ENCODE measurements at regions not wholly inside any gene's neighbourhood (a gene's known extent, or its start where the extent isn't known, plus 50 kb on each side); places are given as distances from the start of the nearest gene placed in this dataset.

DNA sequence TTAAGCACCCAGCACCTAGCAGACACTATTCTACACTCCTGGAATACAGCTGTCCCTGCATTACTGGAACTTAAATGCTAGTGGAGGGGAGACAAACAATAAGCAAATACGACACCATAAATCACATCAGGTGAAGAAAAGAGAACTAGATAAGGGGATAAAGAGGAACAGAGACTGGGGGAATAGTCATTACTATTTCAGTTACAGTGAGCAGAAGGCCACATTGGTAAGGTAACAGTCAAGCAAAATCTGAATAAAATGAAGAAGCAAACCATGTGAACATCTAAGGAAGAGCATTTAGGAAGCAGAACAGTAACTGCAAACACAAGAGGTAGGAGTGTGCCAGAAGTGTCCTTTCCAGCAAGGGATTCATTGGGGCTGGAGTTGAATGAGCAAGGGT is 77.0 kb upstream of the PTPRM start:
- ATAC-seq (no peak), DNase-seq (no peak)
- TF ChIP-seq, protein P1, sequence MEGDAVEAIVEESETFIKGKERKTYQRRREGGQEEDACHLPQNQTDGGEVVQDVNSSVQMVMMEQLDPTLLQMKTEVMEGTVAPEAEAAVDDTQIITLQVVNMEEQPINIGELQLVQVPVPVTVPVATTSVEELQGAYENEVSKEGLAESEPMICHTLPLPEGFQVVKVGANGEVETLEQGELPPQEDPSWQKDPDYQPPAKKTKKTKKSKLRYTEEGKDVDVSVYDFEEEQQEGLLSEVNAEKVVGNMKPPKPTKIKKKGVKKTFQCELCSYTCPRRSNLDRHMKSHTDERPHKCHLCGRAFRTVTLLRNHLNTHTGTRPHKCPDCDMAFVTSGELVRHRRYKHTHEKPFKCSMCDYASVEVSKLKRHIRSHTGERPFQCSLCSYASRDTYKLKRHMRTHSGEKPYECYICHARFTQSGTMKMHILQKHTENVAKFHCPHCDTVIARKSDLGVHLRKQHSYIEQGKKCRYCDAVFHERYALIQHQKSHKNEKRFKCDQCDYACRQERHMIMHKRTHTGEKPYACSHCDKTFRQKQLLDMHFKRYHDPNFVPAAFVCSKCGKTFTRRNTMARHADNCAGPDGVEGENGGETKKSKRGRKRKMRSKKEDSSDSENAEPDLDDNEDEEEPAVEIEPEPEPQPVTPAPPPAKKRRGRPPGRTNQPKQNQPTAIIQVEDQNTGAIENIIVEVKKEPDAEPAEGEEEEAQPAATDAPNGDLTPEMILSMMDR (IDR thresholded peaks at IDR 0.05), result no peak
- intact Hi-C loops (cut with micrococcal nuclease), result no loop called here
- Histone ChIP-seq H3K4me3 (ENCODE audit: low read length) (no peak overlapping the region), H3K4me1 (ENCODE audit: control insufficient read depth, insufficient read depth, low read length) (no peaks in the 10 kb centered on the region), H3K36me3 (ENCODE audit: control insufficient read depth, insufficient read depth, low read length) (no peaks in the 10 kb centered on the region), H3K27me3 (ENCODE audit: control insufficient read depth, insufficient read depth, low read length) (no peaks in the 10 kb centered on the region), H3K9me3 (ENCODE audit: control insufficient read depth, insufficient read depth, low read length) (no peaks in the 10 kb centered on the region), H3K27ac (ENCODE audit: low read length) (no peak overlapping the region)
- H3K4me3 Mint-ChIP-seq, result no peak overlapping the region
- H3K27me3 Mint-ChIP-seq (ENCODE audit: low read depth in 2 of 2), result no peaks in the 10 kb centered on the region
- no peaks in the 10 kb centered on the region for H3K4me1 Mint-ChIP-seq
- no peak overlapping the region for H3K27ac Mint-ChIP-seq
- H3K9me3 Mint-ChIP-seq, result peaks cover 5 to 13% of the 10 kb centered on the region in 2 donors
- H3K36me3 Mint-ChIP-seq, result no peaks in the 10 kb centered on the region
- no CpG with 5 or more reads among the region's 1 CpG for WGBS (ENCODE audit: insufficient coverage)

GRCh38 chr18:7492385-7492784 is 74.7 kb upstream of the PTPRM start:
- no peak for ATAC-seq
- intact Hi-C loops (cut with micrococcal nuclease), result no loop called here
- no peaks in the 10 kb centered on the region for H3K4me1 Mint-ChIP-seq
- H3K4me3 Mint-ChIP-seq, result no peak overlapping the region
- no peaks in the 10 kb centered on the region for H3K36me3 ChIP-seq (ENCODE audit: control insufficient read depth, insufficient read depth, low read length)
- H3K27ac ChIP-seq (ENCODE audit: low read length), result no peak overlapping the region
- H3K9me3 Mint-ChIP-seq, result peaks cover 5 to 17% of the 10 kb centered on the region in 2 donors
- TF ChIP-seq, protein P1 (IDR thresholded peaks at IDR 0.05), result no peak
- no peaks in the 10 kb centered on the region for H3K9me3 ChIP-seq (ENCODE audit: control insufficient read depth, insufficient read depth, low read length)
- 92% methylated on average over 3 of the region's 3 CpGs for WGBS (ENCODE audit: insufficient coverage)
- H3K27ac Mint-ChIP-seq, result no peak overlapping the region
- no peaks in the 10 kb centered on the region for H3K27me3 ChIP-seq (ENCODE audit: control insufficient read depth, insufficient read depth, low read length)
- no peak for DNase-seq
- no peaks in the 10 kb centered on the region for H3K27me3 Mint-ChIP-seq (ENCODE audit: low read depth in 2 of 2)
- no peaks in the 10 kb centered on the region for H3K36me3 Mint-ChIP-seq
- H3K4me1 ChIP-seq (ENCODE audit: control insufficient read depth, insufficient read depth, low read length), result no peaks in the 10 kb centered on the region
- no peak overlapping the region for H3K4me3 ChIP-seq (ENCODE audit: low read length)

GRCh38 chr18:7497081-7497480 is 70.0 kb upstream of the PTPRM start:
- Histone ChIP-seq H3K4me3 (ENCODE audit: low read length) (no peak overlapping the region), H3K4me1 (ENCODE audit: control insufficient read depth, insufficient read depth, low read length) (no peaks in the 10 kb centered on the region), H3K27me3 (ENCODE audit: control insufficient read depth, insufficient read depth, low read length) (no peaks in the 10 kb centered on the region), H3K36me3 (ENCODE audit: control insufficient read depth, insufficient read depth, low read length) (no peaks in the 10 kb centered on the region), H3K27ac (ENCODE audit: low read length) (no peak overlapping the region), H3K9me3 (ENCODE audit: control insufficient read depth, insufficient read depth, low read length) (no peaks in the 10 kb centered on the region)
- ATAC-seq (no peak), DNase-seq (no peak)
- Mint-ChIP-seq H3K27ac (no peak overlapping the region), H3K4me1 (no peaks in the 10 kb centered on the region), H3K27me3 (ENCODE audit: low read depth in 2 of 2) (no peaks in the 10 kb centered on the region), H3K4me3 (no peak overlapping the region), H3K36me3 (no peaks in the 10 kb centered on the region), H3K9me3 (peaks cover 2 to 4% of the 10 kb centered on the region in 2 donors)
- intact Hi-C loops (cut with micrococcal nuclease), result no loop called here
- TF ChIP-seq, protein P1 (IDR thresholded peaks at IDR 0.05), result no peak

DNA sequence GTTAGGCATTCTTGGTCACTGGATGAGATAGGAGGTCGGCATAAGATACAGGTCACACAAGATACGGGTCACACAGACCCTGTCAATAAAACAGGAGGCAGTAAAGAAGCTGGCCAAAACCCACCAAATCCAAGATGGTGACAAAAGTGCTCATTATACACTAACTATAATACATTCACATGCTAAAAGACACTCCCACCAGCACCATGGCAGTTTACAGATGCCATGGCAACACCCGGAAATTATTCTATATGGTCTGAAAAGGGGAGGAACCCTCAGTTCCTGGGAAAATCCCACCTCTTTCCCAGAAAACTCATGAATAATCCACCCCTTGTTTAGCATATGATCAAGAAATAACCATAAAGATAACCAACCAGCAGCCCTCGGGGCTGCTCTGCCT is 56.0 kb upstream of the PTPRM start:
- H3K36me3 ChIP-seq (ENCODE audit: control insufficient read depth, insufficient read depth, low read length), result no peaks in the 10 kb centered on the region
- TF ChIP-seq, protein P1 (IDR thresholded peaks at IDR 0.05), result no peak
- DNase-seq (no peak), ATAC-seq (no peak)
- Mint-ChIP-seq H3K4me3 (no peak overlapping the region), H3K9me3 (peaks cover 5 to 9% of the 10 kb centered on the region in 2 donors), H3K27me3 (ENCODE audit: low read depth in 2 of 2) (no peaks in the 10 kb centered on the region), H3K36me3 (no peaks in the 10 kb centered on the region), H3K4me1 (no peaks in the 10 kb centered on the region), H3K27ac (no peak overlapping the region)
- no peaks in the 10 kb centered on the region for H3K4me1 ChIP-seq (ENCODE audit: control insufficient read depth, insufficient read depth, low read length)
- H3K27ac ChIP-seq (ENCODE audit: low read length), result no peak overlapping the region
- H3K4me3 ChIP-seq (ENCODE audit: low read length), result no peak overlapping the region
- peaks cover 3% of the 10 kb centered on the region for H3K9me3 ChIP-seq (ENCODE audit: control insufficient read depth, insufficient read depth, low read length)
- no peaks in the 10 kb centered on the region for H3K27me3 ChIP-seq (ENCODE audit: control insufficient read depth, insufficient read depth, low read length)
- 86% methylated on average over 4 of the region's 4 CpGs for WGBS (ENCODE audit: insufficient coverage)
- intact Hi-C loops (cut with micrococcal nuclease), result no loop called here
